Esophagus muscularis mucosa (tissue), 4 donors: ENCODE measurements at regions not wholly inside any gene's neighbourhood (a gene's known extent, or its start where the extent isn't known, plus 50 kb on each side); places are given as distances from the start of the nearest gene placed in this dataset.
"Not testable (repeated sequence)": the region's sequence is repeated elsewhere in the genome, so short reads cannot be mapped to it uniquely, and the experiment has no call there.

Experiments
- EP300 ChIP-seq: sonication (generic); formaldehyde crosslinking; IDR thresholded peaks from one replicate; pipeline ENCODE4 v1.6.1; 2017; ENCODE audit warnings: antibody characterized with exemption
- POLR2A ChIP-seq: fragments of 450-650 bp; IDR thresholded peaks from one replicate; pipeline ENCODE4 v1.6.1; 2017; ENCODE audit warnings: antibody characterized with exemption, moderate library complexity, mild to moderate bottlenecking, low read depth
- POLR2AphosphoS5 ChIP-seq, 2 donors: sonication (generic); formaldehyde crosslinking; IDR thresholded peaks; one replicate each; pipeline ENCODE4 v1.6.1; 2017; ENCODE audit warnings: antibody characterized with exemption in 2 of 2
- TF ChIP-seq, protein P1 (sequence below), 3 experiments: fragments of 200-600 bp in 2 of 3; fragments of 450-650 bp in 1 of 3; sonication (generic) in 2 of 3; IDR thresholded peaks; one replicate each; pipeline ENCODE4 v1.5.1; 2017 to 2019; ENCODE audit warnings: antibody characterized with exemption in 3 of 3, mild to moderate bottlenecking in 2 of 3, moderate library complexity in 1 of 3

DNA sequence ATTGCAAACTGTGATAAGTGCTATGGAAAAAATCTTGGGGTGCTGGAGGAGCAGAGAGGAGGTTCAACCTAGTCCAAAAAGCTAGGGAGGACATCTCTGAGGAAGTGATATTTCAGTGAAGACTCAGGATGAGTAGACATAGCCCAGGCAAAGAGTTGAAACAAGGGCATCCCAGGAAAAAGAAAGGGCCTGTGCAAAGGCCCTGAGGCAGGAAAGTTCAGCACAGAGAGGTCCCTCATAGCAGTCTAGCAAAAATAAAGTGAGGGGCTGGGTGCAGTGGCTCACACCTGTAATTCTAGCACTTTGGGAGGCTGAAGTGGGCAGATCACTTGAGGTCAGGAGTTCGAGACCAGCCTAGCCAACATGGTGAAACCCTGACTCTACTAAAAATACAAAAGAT, 53.0 kb upstream of the RASD2 start:
- TF ChIP-seq POLR2AphosphoS5 (IDR thresholded peaks at IDR 0.05); POLR2A; EP300: not testable (repeated sequence)
- TF ChIP-seq, protein P1, sequence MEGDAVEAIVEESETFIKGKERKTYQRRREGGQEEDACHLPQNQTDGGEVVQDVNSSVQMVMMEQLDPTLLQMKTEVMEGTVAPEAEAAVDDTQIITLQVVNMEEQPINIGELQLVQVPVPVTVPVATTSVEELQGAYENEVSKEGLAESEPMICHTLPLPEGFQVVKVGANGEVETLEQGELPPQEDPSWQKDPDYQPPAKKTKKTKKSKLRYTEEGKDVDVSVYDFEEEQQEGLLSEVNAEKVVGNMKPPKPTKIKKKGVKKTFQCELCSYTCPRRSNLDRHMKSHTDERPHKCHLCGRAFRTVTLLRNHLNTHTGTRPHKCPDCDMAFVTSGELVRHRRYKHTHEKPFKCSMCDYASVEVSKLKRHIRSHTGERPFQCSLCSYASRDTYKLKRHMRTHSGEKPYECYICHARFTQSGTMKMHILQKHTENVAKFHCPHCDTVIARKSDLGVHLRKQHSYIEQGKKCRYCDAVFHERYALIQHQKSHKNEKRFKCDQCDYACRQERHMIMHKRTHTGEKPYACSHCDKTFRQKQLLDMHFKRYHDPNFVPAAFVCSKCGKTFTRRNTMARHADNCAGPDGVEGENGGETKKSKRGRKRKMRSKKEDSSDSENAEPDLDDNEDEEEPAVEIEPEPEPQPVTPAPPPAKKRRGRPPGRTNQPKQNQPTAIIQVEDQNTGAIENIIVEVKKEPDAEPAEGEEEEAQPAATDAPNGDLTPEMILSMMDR (IDR thresholded peaks at IDR 0.05), result not testable (repeated sequence)
